MM.1S (cell line): ENCODE measurements at regions not wholly inside any gene's neighbourhood (a gene's known extent, or its start where the extent isn't known, plus 50 kb on each side); places are given as distances from the start of the nearest gene placed in this dataset.

Source experiments
- DNase-seq: peaks from one replicate; pipeline ENCODE4 v3.0.0-alpha.2; 2015
- H2AFZ ChIP-seq: fragments of 300-600 bp; sonication (generic); 2 replicates; pipeline ENCODE4 v1.6.0; 2016; ENCODE audit warnings: antibody characterized with exemption, low read length
- H3F3A ChIP-seq: fragments of 300-600 bp; sonication (generic); 2 replicates; pipeline ENCODE4 v1.6.1; 2016; ENCODE audit warnings: mild to moderate bottlenecking, antibody characterized with exemption, low read length, moderate library complexity, mixed read lengths; ENCODE audit not compliant: insufficient read depth
- H3K27ac ChIP-seq: fragments of 300-600 bp; sonication (generic); 2 replicates; pipeline ENCODE4 v1.5.1; 2016; ENCODE audit warnings: mild to moderate bottlenecking, low read length
- H3K27me3 ChIP-seq: fragments of 300-600 bp; sonication (generic); replicated peaks from 2 replicates; pipeline ENCODE4 v1.6.0; 2016; ENCODE audit warnings: low read length; ENCODE audit not compliant: insufficient read depth
- H3K36me3 ChIP-seq: fragments of 300-600 bp; sonication (generic); replicated peaks from 2 replicates; pipeline ENCODE4 v1.6.1; 2016; ENCODE audit warnings: mild to moderate bottlenecking, low read length, mixed read lengths; ENCODE audit not compliant: insufficient read depth
- H3K4me1 ChIP-seq: fragments of 300-600 bp; sonication (generic); 2 replicates; pipeline ENCODE4 v1.6.1; 2016; ENCODE audit warnings: low read length, mixed read lengths
- H3K4me2 ChIP-seq: fragments of 300-600 bp; sonication (generic); 2 replicates; pipeline ENCODE4 v1.6.0; 2016; ENCODE audit warnings: low read depth, low read length
- H3K4me3 ChIP-seq: fragments of 300-600 bp; sonication (generic); 2 replicates; pipeline ENCODE4 v1.5.1; 2016; ENCODE audit warnings: low read length, mixed read lengths
- H3K79me2 ChIP-seq: fragments of 300-600 bp; sonication (generic); 2 replicates; pipeline ENCODE4 v1.6.1; 2016; ENCODE audit warnings: mixed run types, low read length, mixed read lengths
- H3K9ac ChIP-seq: fragments of 300-600 bp; sonication (generic); 2 replicates; pipeline ENCODE4 v1.6.1; 2016; ENCODE audit warnings: low read length, mixed read lengths
- H3K9me2 ChIP-seq: fragments of 300-600 bp; sonication (generic); replicated peaks from 2 replicates; pipeline ENCODE4 v1.6.1; 2016; ENCODE audit warnings: mild to moderate bottlenecking, low read length, mixed read lengths; ENCODE audit not compliant: insufficient read depth
- H3K9me3 ChIP-seq: fragments of 300-600 bp; sonication (generic); replicated peaks from 2 replicates; pipeline ENCODE4 v1.6.1; 2016; ENCODE audit warnings: mild to moderate bottlenecking, low read length, mixed read lengths; ENCODE audit not compliant: insufficient read depth
- H4K20me1 ChIP-seq: fragments of 300-600 bp; sonication (generic); 2 replicates; pipeline ENCODE4 v1.6.1; 2016; ENCODE audit warnings: mild to moderate bottlenecking, low read length, moderate library complexity, mixed read lengths; ENCODE audit not compliant: insufficient read depth
- CTCF ChIP-seq: fragments of 300-600 bp; sonication (generic); IDR thresholded peaks from 2 replicates; pipeline ENCODE4 v1.5.1; 2016; ENCODE audit warnings: antibody characterized with exemption, low read length, mixed read lengths
- EZH2 ChIP-seq: fragments of 300-600 bp; sonication (generic); optimal IDR thresholded peaks from 2 replicates; pipeline ENCODE3; 2017; ENCODE audit warnings: low read depth, mild to moderate bottlenecking, antibody characterized with exemption, low read length, mixed read lengths
- EZH2phosphoT487 ChIP-seq: fragments of 300-600 bp; sonication (generic); IDR thresholded peaks from 2 replicates; pipeline ENCODE4 v1.6.1; 2018; ENCODE audit warnings: antibody characterized with exemption, low read length

GRCh38 chr12:130054803-130055202 is 107.5 kb upstream of the FZD10 start:
- Histone ChIP-seq H3K9me3 (no peaks in the 10 kb centered on the region), H3K9me2 (no peaks in the 10 kb centered on the region), H3K27me3 (no peaks in the 10 kb centered on the region), H2AFZ (no peak overlapping the region), H3K9ac (no peak overlapping the region), H4K20me1 (no peaks in the 10 kb centered on the region), H3F3A (no peaks in the 10 kb centered on the region), H3K4me2 (no peak overlapping the region), H3K27ac (no peak overlapping the region), H3K4me1 (no peaks in the 10 kb centered on the region), H3K36me3 (no peaks in the 10 kb centered on the region), H3K79me2 (no peaks in the 10 kb centered on the region), H3K4me3 (no peak overlapping the region)
- no peak for DNase-seq
- TF ChIP-seq EZH2 (no peak), EZH2phosphoT487 (no peak), CTCF (no peak)

- Histone ChIP-seq H3K9me3 (no peaks in the 10 kb centered on the region), H3K36me3 (no peaks in the 10 kb centered on the region), H3K27me3 (no peaks in the 10 kb centered on the region), H3K27ac (no peak overlapping the region), H3K4me3 (no peak overlapping the region), H4K20me1 (no peaks in the 10 kb centered on the region), H2AFZ (no peak overlapping the region), H3F3A (no peaks in the 10 kb centered on the region), H3K4me2 (no peak overlapping the region), H3K9me2 (no peaks in the 10 kb centered on the region), H3K9ac (no peak overlapping the region), H3K79me2 (no peaks in the 10 kb centered on the region), H3K4me1 (no peaks in the 10 kb centered on the region)
- no peak for DNase-seq
- TF ChIP-seq EZH2phosphoT487, result no peak
- TF ChIP-seq CTCF, result no peak
- TF ChIP-seq EZH2, result no peak
These were observed 103.3 kb upstream of the FZD10 start for GRCh38 chr12:130058926-130059472.

- H3K4me3 ChIP-seq, result no peak overlapping the region
- H3K4me2 ChIP-seq, result no peak overlapping the region
- DNase-seq, result no peak
- TF ChIP-seq CTCF (no peak), EZH2 (no peak), EZH2phosphoT487 (no peak)
- H3K27ac ChIP-seq, result no peak overlapping the region
- no peaks in the 10 kb centered on the region for H3K36me3 ChIP-seq
- no peaks in the 10 kb centered on the region for H3K9me3 ChIP-seq
- no peaks in the 10 kb centered on the region for H3K79me2 ChIP-seq
- no peaks in the 10 kb centered on the region for H3F3A ChIP-seq
- no peak overlapping the region for H3K9ac ChIP-seq
- no peaks in the 10 kb centered on the region for H3K4me1 ChIP-seq
- H4K20me1 ChIP-seq, result no peaks in the 10 kb centered on the region
- no peak overlapping the region for H2AFZ ChIP-seq
- no peaks in the 10 kb centered on the region for H3K9me2 ChIP-seq
- no peaks in the 10 kb centered on the region for H3K27me3 ChIP-seq
These were observed 98.4 kb upstream of the FZD10 start for GRCh38 chr12:130063866-130064265.
